PC-3 (cell line): ENCODE measurements at regions not wholly inside any gene's neighbourhood (a gene's known extent, or its start where the extent isn't known, plus 50 kb on each side); places are given as distances from the start of the nearest gene placed in this dataset.

ENCODE experiments used
- ATAC-seq: fragments of 200-7000 bp; cut with Tn5 transposase; 2 replicates; pipeline ENCODE4 v1.9.1; 2020; ENCODE audit warnings: mild to moderate bottlenecking, moderate library complexity
- BruUV-seq: library from RNA; stranded (reverse); fragments of 400-500 nt; replicated peaks from 2 replicates; lab custom pipeline; 2021; lab: Mats Ljungman, UMichigan
- CTCF ChIA-PET: fragments of 300-600 bp; sonication (Branson Sonifier 250); formaldehyde crosslinking; loops from one replicate; lab custom pipeline; 2022; ENCODE audit warnings: antibody characterized with exemption; lab: Charles Lee
- POLR2A ChIA-PET: fragments of 300-600 bp; sonication (Branson Sonifier 250); formaldehyde crosslinking; loops from one replicate; lab custom pipeline; 2022; ENCODE audit warnings: antibody characterized with exemption; ENCODE audit not compliant: unreplicated experiment; lab: Charles Lee
- DNase-seq: peaks from one replicate; pipeline ENCODE4 v3.0.0-alpha.2; 2015
- H2AFZ ChIP-seq: fragments of 300-600 bp; sonication (generic); 2 replicates; pipeline ENCODE4 v1.6.0; 2016; ENCODE audit warnings: antibody characterized with exemption, low read length
- H3F3A ChIP-seq: fragments of 300-600 bp; sonication (generic); one replicate; pipeline ENCODE4 v1.6.0; 2017; ENCODE audit warnings: antibody characterized with exemption, low read length, control low read depth, mild to moderate bottlenecking; ENCODE audit not compliant: unreplicated experiment
- H3K27ac ChIP-seq: fragments of 300-600 bp; sonication (generic); 2 replicates; pipeline ENCODE4 v1.5.1; 2016; ENCODE audit warnings: mild to moderate bottlenecking, low read length
- H3K27me3 ChIP-seq: fragments of 300-600 bp; sonication (generic); 2 replicates; pipeline ENCODE4 v1.6.1; 2016; ENCODE audit warnings: low read length, mixed read lengths
- H3K36me3 ChIP-seq: fragments of 300-600 bp; sonication (generic); 2 replicates; pipeline ENCODE4 v1.6.1; 2016; ENCODE audit warnings: low read depth, mixed run types, low read length, mixed read lengths
- H3K4me1 ChIP-seq: fragments of 300-600 bp; sonication (generic); 2 replicates; pipeline ENCODE4 v1.5.1; 2016; ENCODE audit warnings: low read length; ENCODE audit not compliant: insufficient read depth
- H3K4me2 ChIP-seq: fragments of 300-600 bp; sonication (generic); 2 replicates; pipeline ENCODE4 v1.6.0; 2016; ENCODE audit warnings: low read length
- H3K4me3 ChIP-seq: fragments of 300-600 bp; sonication (generic); 2 replicates; pipeline ENCODE4 v1.5.1; 2016; ENCODE audit warnings: mild to moderate bottlenecking, low read length, mixed read lengths
- H3K79me2 ChIP-seq: fragments of 300-600 bp; sonication (generic); 2 replicates; pipeline ENCODE4 v1.6.1; 2017; ENCODE audit warnings: low read length, mixed read lengths
- H3K9ac ChIP-seq: fragments of 300-600 bp; sonication (generic); 2 replicates; pipeline ENCODE4 v1.6.0; 2016; ENCODE audit warnings: mild to moderate bottlenecking, low read length
- H3K9me2 ChIP-seq: fragments of 300-600 bp; sonication (generic); replicated peaks from 2 replicates; pipeline ENCODE4 v1.6.1; 2016; ENCODE audit warnings: mixed run types, low read length, mixed read lengths
- H3K9me3 ChIP-seq: fragments of 300-600 bp; sonication (generic); 2 replicates; pipeline ENCODE4 v1.6.1; 2016; ENCODE audit warnings: low read length, mixed read lengths
- H4K20me1 ChIP-seq: fragments of 300-600 bp; sonication (generic); 2 replicates; pipeline ENCODE4 v1.6.1; 2016; ENCODE audit warnings: low read length, mixed read lengths
- EZH2 ChIP-seq: fragments of 300-600 bp; sonication (generic); IDR thresholded peaks from one replicate; pipeline ENCODE4 v1.6.1; 2017; ENCODE audit warnings: antibody characterized with exemption, mild to moderate bottlenecking, low read length; ENCODE audit not compliant: unreplicated experiment
- EZH2phosphoT487 ChIP-seq: fragments of 300-600 bp; sonication (generic); IDR thresholded peaks from 2 replicates; pipeline ENCODE4 v1.6.1; 2018; ENCODE audit warnings: mild to moderate bottlenecking, antibody characterized with exemption, low read length, borderline replicate concordance
- intact Hi-C: fragments of 100-400 bp; cut with micrococcal nuclease; formaldehyde crosslinking; loops from 2 replicates; pipeline ENCODE4 v1.9.0; 2023
- TF ChIP-seq, protein P1 (sequence below): fragments of 300-600 bp; sonication (generic); conservative IDR thresholded peaks from 2 replicates; pipeline ENCODE4 v1.5.1; 2017; ENCODE audit warnings: antibody characterized with exemption, low read depth, mild to moderate bottlenecking, low read length

DNA sequence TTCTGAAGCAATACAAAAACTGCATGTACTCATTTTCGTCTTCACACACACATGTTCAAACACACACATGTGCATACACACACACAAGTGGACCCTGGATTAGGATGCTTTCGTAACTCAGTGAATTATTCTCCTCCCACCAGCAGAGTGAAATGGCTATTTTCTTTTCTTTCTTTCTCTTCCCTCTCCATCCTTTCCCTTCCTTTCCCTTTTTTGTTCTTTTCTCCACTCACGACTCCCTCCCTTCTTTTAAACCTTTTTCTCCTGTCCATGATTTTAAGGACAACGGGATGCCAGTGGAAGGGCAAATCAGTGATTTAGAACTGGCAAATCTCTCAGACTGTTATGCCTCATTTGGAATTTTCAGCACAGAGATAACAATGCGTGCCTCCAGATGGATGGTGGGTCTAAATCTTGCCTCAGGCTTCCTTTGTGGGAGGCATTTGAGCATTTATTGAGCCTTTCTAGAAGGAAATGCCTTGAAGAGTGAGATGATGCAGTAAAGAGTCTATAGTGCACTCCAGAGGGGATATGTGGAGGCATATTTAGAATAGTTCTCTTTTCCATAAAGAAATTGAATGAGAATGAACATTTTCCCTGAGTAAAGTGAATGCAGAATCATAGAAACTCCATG lies 130.4 kb upstream of the SLC7A14 start:
- intact Hi-C loops, result no loop called here
- ChIA-PET POLR2A (no interaction called here), CTCF (no interaction called here)
- no peak for DNase-seq
- no peak overlapping the region for H3K4me2 ChIP-seq
- H3K4me3 ChIP-seq, result no peak overlapping the region
- no peaks in the 10 kb centered on the region for H4K20me1 ChIP-seq
- no peak overlapping the region for H3K9ac ChIP-seq
- no peaks in the 10 kb centered on the region for H3K27me3 ChIP-seq
- H3F3A ChIP-seq, result peaks cover 15% of the 10 kb centered on the region
- H3K27ac ChIP-seq, result no peak overlapping the region
- no peaks in the 10 kb centered on the region for H3K9me2 ChIP-seq
- H3K4me1 ChIP-seq, result peaks cover 23% of the 10 kb centered on the region
- no peaks in the 10 kb centered on the region for H3K79me2 ChIP-seq
- TF ChIP-seq, protein P1, sequence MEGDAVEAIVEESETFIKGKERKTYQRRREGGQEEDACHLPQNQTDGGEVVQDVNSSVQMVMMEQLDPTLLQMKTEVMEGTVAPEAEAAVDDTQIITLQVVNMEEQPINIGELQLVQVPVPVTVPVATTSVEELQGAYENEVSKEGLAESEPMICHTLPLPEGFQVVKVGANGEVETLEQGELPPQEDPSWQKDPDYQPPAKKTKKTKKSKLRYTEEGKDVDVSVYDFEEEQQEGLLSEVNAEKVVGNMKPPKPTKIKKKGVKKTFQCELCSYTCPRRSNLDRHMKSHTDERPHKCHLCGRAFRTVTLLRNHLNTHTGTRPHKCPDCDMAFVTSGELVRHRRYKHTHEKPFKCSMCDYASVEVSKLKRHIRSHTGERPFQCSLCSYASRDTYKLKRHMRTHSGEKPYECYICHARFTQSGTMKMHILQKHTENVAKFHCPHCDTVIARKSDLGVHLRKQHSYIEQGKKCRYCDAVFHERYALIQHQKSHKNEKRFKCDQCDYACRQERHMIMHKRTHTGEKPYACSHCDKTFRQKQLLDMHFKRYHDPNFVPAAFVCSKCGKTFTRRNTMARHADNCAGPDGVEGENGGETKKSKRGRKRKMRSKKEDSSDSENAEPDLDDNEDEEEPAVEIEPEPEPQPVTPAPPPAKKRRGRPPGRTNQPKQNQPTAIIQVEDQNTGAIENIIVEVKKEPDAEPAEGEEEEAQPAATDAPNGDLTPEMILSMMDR, result no peak
- no peak for TF ChIP-seq EZH2phosphoT487
- TF ChIP-seq EZH2, result no peak
- ATAC-seq, result no peak
- no peak overlapping the region for H2AFZ ChIP-seq
- no peaks in the 10 kb centered on the region; the same call in 1 of the 2 replicates for H3K36me3 ChIP-seq
- no peaks in the 10 kb centered on the region for H3K9me3 ChIP-seq
- BruUV-seq, result no TSS peak

DNA sequence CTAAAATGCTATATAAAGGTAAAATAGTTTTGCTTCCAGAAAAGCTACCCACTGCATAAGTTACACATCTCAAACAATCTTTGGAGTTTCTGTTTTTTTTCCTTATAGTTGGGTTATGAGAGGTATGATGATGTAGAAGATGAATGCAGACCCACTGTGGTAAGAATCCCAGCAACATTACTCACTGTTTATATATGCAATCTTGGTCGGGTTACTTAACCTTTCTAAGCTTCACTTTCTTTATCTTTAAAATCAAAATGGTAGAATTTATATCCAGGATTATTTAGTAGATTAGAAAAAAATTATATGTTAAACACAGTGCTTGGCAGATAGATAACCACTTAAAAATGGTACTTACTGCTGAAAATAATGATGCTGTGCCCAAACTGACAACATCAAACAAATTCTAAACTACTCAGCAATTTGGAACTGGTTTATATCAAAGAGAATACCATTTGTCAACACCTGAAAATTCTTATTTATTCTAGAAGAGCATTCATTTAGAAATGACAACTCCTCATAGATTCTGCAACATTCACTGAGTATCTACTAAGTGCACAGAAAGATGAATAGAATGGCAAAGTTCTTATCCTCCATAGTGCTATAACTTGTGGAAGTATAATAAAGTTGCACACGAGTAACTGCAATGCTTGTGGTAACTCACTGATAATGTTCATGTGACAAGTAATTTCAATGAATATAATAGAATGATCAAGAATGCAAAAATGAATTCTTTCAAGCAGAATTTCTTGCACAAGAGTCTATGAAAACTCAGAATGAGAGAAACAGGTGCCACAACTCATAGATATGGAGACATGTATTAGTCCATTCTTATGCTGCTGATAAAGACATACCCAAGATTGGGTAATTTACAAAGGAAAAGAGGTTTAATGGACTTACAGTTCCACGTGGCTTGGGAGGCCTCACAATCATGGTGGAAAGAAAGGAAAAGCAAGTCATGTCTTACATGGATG lies 129.0 kb upstream of the SLC7A14 start:
- Histone ChIP-seq H3K4me1 (peaks cover 23% of the 10 kb centered on the region), H3K36me3 (peaks cover 4% of the 10 kb centered on the region; the same call in 1 of the 2 replicates), H3F3A (peaks cover 15% of the 10 kb centered on the region), H4K20me1 (no peaks in the 10 kb centered on the region), H3K9me3 (peaks cover 4% of the 10 kb centered on the region), H3K9ac (no peak overlapping the region), H3K4me2 (peak overlapping the region; percentile 47), H3K4me3 (no peak overlapping the region), H2AFZ (no peak overlapping the region), H3K79me2 (no peaks in the 10 kb centered on the region), H3K27me3 (no peaks in the 10 kb centered on the region), H3K27ac (peak overlapping the region; percentile 48), H3K9me2 (no peaks in the 10 kb centered on the region)
- ATAC-seq (peak; percentile 82), DNase-seq (peak; percentile 76)
- TF ChIP-seq EZH2 (no peak), EZH2phosphoT487 (no peak)
- TF ChIP-seq, protein P1, result no peak
- POLR2A ChIA-PET, result no interaction called here
- CTCF ChIA-PET, result no interaction called here
- intact Hi-C loops, result no loop called here
- no TSS peak for BruUV-seq
